A673 (cell line): ENCODE measurements at regions not wholly inside any gene's neighbourhood (a gene's known extent, or its start where the extent isn't known, plus 50 kb on each side); places are given as distances from the start of the nearest gene placed in this dataset.

Experiments used
- BruUV-seq: library from RNA; stranded (reverse); fragments of 400-500 nt; replicated peaks from 2 replicates; lab custom pipeline; 2021; lab: Mats Ljungman, UMichigan
- CTCF ChIA-PET: fragments of 300-600 bp; sonication (Branson Sonifier 250); formaldehyde crosslinking; loops from one replicate; lab custom pipeline; 2022; ENCODE audit warnings: antibody characterized with exemption; lab: Charles Lee
- POLR2A ChIA-PET: fragments of 300-600 bp; sonication (Branson Sonifier 250); formaldehyde crosslinking; loops from one replicate; lab custom pipeline; 2022; ENCODE audit warnings: antibody characterized with exemption; ENCODE audit not compliant: low non-redundant PET; lab: Charles Lee
- DNase-seq: peaks from one replicate; pipeline ENCODE4 v3.0.0-alpha.2; 2015; ENCODE audit warnings: low spot score
- H3K27ac ChIP-seq: fragments of 200-600 bp; sonication (generic); 2 replicates; pipeline ENCODE4 v1.5.1; 2016; ENCODE audit warnings: mixed run types, low read depth, mild to moderate bottlenecking, mixed read lengths, antibody characterized with exemption, low read length; ENCODE audit not compliant: poor library complexity, severe bottlenecking
- H3K27me3 ChIP-seq: fragments of 200-600 bp; sonication (generic); replicated peaks from 2 replicates; pipeline ENCODE4 v1.6.1; 2017; ENCODE audit warnings: mixed run types, low read depth, mild to moderate bottlenecking, mixed read lengths, antibody characterized with exemption, low read length; ENCODE audit not compliant: insufficient read depth, poor library complexity
- H3K36me3 ChIP-seq: fragments of 200-600 bp; sonication (generic); 2 replicates; pipeline ENCODE4 v1.6.1; 2016; ENCODE audit warnings: mixed run types, mild to moderate bottlenecking, mixed read lengths, antibody characterized with exemption, low read length; ENCODE audit not compliant: insufficient read depth, poor library complexity, severe bottlenecking
- H3K4me1 ChIP-seq: fragments of 200-600 bp; sonication (generic); 2 replicates; pipeline ENCODE4 v1.6.1; 2017; ENCODE audit warnings: mixed run types, mild to moderate bottlenecking, mixed read lengths, antibody characterized with exemption, low read length; ENCODE audit not compliant: insufficient read depth, poor library complexity, severe bottlenecking
- H3K4me3 ChIP-seq: fragments of 200-600 bp; sonication (generic); 2 replicates; pipeline ENCODE4 v1.5.1; 2016; ENCODE audit warnings: low read depth, mixed run types, mild to moderate bottlenecking, mixed read lengths, low read length; ENCODE audit not compliant: poor library complexity, severe bottlenecking
- H3K9me3 ChIP-seq: fragments of 200-600 bp; sonication (generic); 2 replicates; pipeline ENCODE4 v1.6.1; 2016; ENCODE audit warnings: mixed run types, low read depth, mild to moderate bottlenecking, mixed read lengths, antibody characterized with exemption, low read length; ENCODE audit not compliant: poor library complexity, severe bottlenecking
- CTCF ChIP-seq: fragments of 300-800, 200-600 bp; sonication (generic); conservative IDR thresholded peaks from 2 replicates; pipeline ENCODE4 v1.5.1; 2017; ENCODE audit warnings: low read depth, mild to moderate bottlenecking, antibody characterized with exemption, low read length, moderate library complexity, mixed read lengths
- EZH2 ChIP-seq: fragments of 200-600 bp; sonication (generic); IDR thresholded peaks from 2 replicates; pipeline ENCODE4 v1.6.1; 2017; ENCODE audit warnings: borderline replicate concordance, low read depth, mild to moderate bottlenecking, mixed read lengths, antibody characterized with exemption, low read length; ENCODE audit not compliant: poor library complexity, severe bottlenecking
- intact Hi-C: fragments of 100-400 bp; cut with micrococcal nuclease; formaldehyde crosslinking; loops from one replicate; pipeline ENCODE4 v1.10.0; 2022; ENCODE audit not compliant: unreplicated experiment

GRCh38 chr3:78140274-78140673, 1100.4 kb downstream of the ROBO2 start:
- intact Hi-C loops = no loop called here
- H3K9me3 ChIP-seq = no peaks in the 10 kb centered on the region
- H3K27me3 ChIP-seq = no peaks in the 10 kb centered on the region
- H3K36me3 ChIP-seq = no peaks in the 10 kb centered on the region
- ChIA-PET CTCF (no interaction called here), POLR2A (no interaction called here)
- DNase-seq = no peak
- no peak overlapping the region for H3K27ac ChIP-seq
- H3K4me1 ChIP-seq = peaks cover 6% of the 10 kb centered on the region
- no peak overlapping the region for H3K4me3 ChIP-seq
- no TSS peak for BruUV-seq
- TF ChIP-seq EZH2 (no peak), CTCF (no peak)

DNA sequence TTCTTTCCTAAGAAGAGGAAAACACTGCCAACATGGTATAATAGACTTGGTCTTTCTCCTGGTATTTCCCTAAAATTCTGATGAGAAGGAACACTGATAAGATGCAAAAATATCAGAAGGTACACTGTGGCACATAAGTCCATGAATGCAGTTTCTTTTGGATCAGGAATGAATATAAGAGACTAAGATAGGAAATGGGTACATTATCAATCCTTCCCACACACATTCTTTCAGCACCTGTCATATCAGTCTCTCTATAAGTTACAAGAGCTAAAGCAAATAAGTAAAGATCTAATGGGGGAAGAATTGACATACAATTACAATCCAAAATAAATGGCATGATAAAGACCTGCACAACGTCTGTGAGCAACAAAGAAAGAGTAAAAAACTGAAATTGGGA, 1101.0 kb downstream of the ROBO2 start:
- intact Hi-C loops = no loop called here
- CTCF ChIA-PET = no interaction called here
- no TSS peak for BruUV-seq

DNA sequence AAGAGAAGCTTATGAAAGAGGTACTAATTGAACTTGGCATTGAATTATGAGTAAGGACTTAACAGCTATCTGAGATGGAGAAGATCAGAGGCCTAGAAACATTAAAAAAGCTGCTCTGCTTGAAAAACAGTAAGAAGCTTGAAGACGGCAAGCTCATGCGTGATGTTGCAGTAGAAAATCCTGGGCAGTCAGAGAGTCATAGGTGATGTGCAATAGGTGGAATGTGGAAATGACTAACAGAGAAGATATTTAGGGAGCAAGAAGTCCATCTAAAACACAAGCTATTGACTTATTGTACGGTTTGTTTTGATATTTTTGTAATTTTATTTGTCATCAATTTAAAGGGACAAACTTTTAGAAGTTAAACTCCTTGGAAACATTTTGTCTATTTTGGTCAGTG, 1101.4 kb downstream of the ROBO2 start:
- H3K27me3 ChIP-seq = no peaks in the 10 kb centered on the region
- no peak for DNase-seq
- POLR2A ChIA-PET = no interaction called here

More for the DNA sequence above, 1101.0 kb downstream of the ROBO2 start:
- Histone ChIP-seq H3K36me3 (no peaks in the 10 kb centered on the region), H3K27me3 (no peaks in the 10 kb centered on the region), H3K4me1 (peaks cover 6% of the 10 kb centered on the region), H3K4me3 (no peak overlapping the region), H3K9me3 (no peaks in the 10 kb centered on the region), H3K27ac (no peak overlapping the region)
- no peak for TF ChIP-seq CTCF
- TF ChIP-seq EZH2 = no peak
- POLR2A ChIA-PET = no interaction called here
- DNase-seq = no peak

More for the DNA sequence above, 1101.4 kb downstream of the ROBO2 start:
- no TSS peak for BruUV-seq
- H3K4me3 ChIP-seq = no peak overlapping the region
- CTCF ChIA-PET = no interaction called here
- no peaks in the 10 kb centered on the region for H3K36me3 ChIP-seq
- peaks cover 6% of the 10 kb centered on the region for H3K4me1 ChIP-seq
- no peak overlapping the region for H3K27ac ChIP-seq
- intact Hi-C loops = no loop called here
- TF ChIP-seq CTCF (no peak), EZH2 (no peak)
- H3K9me3 ChIP-seq = no peaks in the 10 kb centered on the region
